OCI-LY1 (cell line): ENCODE measurements at regions not wholly inside any gene's neighbourhood (a gene's known extent, or its start where the extent isn't known, plus 50 kb on each side); places are given as distances from the start of the nearest gene placed in this dataset.
A peak's percentile ranks its signal among the peaks of the same experiment; 100 is the strongest.

Source experiments
- H2AFZ ChIP-seq: fragments of 200-600 bp; sonication (generic), shearing (Covaris generic); 2 replicates; pipeline ENCODE4 v1.6.0; 2014; ENCODE audit warnings: antibody characterized with exemption, mild to moderate bottlenecking, low read length
- H3F3A ChIP-seq: fragments of 200-600 bp; sonication (generic), shearing (Covaris generic); 2 replicates; pipeline ENCODE4 v1.6.0; 2014; ENCODE audit warnings: mild to moderate bottlenecking, antibody characterized with exemption, low read length, moderate library complexity; ENCODE audit not compliant: insufficient read depth
- H3K27ac ChIP-seq: fragments of 200-600 bp; sonication (generic); 2 replicates; pipeline ENCODE4 v1.5.1; 2014; ENCODE audit warnings: low read length, mixed run types, mild to moderate bottlenecking, low read depth; ENCODE audit not compliant: poor library complexity, severe bottlenecking
- H3K27me3 ChIP-seq: fragments of 200-600 bp; sonication (generic); 2 replicates; pipeline ENCODE4 v1.6.0; 2014; ENCODE audit warnings: antibody characterized with exemption, mild to moderate bottlenecking, low read length, moderate library complexity; ENCODE audit not compliant: insufficient read depth
- H3K36me3 ChIP-seq: fragments of 200-600 bp; sonication (generic); 2 replicates; pipeline ENCODE4 v1.6.1; 2014; ENCODE audit warnings: mild to moderate bottlenecking, antibody characterized with exemption, low read length, moderate library complexity, mixed read lengths; ENCODE audit not compliant: insufficient read depth
- H3K4me1 ChIP-seq: fragments of 200-600 bp; sonication (generic); 2 replicates; pipeline ENCODE4 v1.5.1; 2014; ENCODE audit warnings: mild to moderate bottlenecking, low read length, moderate library complexity; ENCODE audit not compliant: insufficient read depth, severe bottlenecking
- H3K4me2 ChIP-seq: fragments of 200-600 bp; sonication (generic), shearing (Covaris generic); 2 replicates; pipeline ENCODE4 v1.6.1; 2014; ENCODE audit warnings: low read length
- H3K4me3 ChIP-seq: fragments of 200-600 bp; sonication (generic); 2 replicates; pipeline ENCODE4 v1.5.1; 2014; ENCODE audit warnings: low read length, low read depth, mild to moderate bottlenecking, mixed read lengths; ENCODE audit not compliant: poor library complexity, severe bottlenecking
- H3K79me2 ChIP-seq: fragments of 200-600 bp; shearing (Covaris generic); 2 replicates; pipeline ENCODE4 v1.6.1; 2016; ENCODE audit warnings: mixed run types, low read length, mixed read lengths; ENCODE audit not compliant: insufficient read depth
- H3K9ac ChIP-seq: fragments of 200-600 bp; sonication (generic), shearing (Covaris generic); 2 replicates; pipeline ENCODE4 v1.6.1; 2014; ENCODE audit warnings: mild to moderate bottlenecking, low read length, mixed read lengths
- H3K9me2 ChIP-seq: fragments of 200-600 bp; sonication (generic), shearing (Covaris generic); 2 replicates; pipeline ENCODE4 v1.6.1; 2014; ENCODE audit warnings: low read depth, mild to moderate bottlenecking, low read length, mixed read lengths
- H3K9me3 ChIP-seq: fragments of 200-600 bp; shearing (Covaris generic); 2 replicates; pipeline ENCODE4 v1.6.1; 2014; ENCODE audit warnings: low read length, mixed read lengths
- H4K20me1 ChIP-seq: fragments of 200-600 bp; sonication (generic), shearing (Covaris generic); 2 replicates; pipeline ENCODE4 v1.6.0; 2016; ENCODE audit warnings: mild to moderate bottlenecking, low read length; ENCODE audit not compliant: insufficient read depth
- EZH2 ChIP-seq: fragments of 200-600 bp; sonication (generic), shearing (Covaris generic); IDR thresholded peaks from 2 replicates; pipeline ENCODE4 v1.8.0; 2017; ENCODE audit warnings: borderline replicate concordance, mixed run types, mild to moderate bottlenecking, antibody characterized with exemption, low read length, moderate library complexity, mixed read lengths
- TF ChIP-seq, protein P1 (sequence below): fragments of 200-600 bp; sonication (generic), shearing (Covaris generic); IDR thresholded peaks from 2 replicates; pipeline ENCODE4 v1.5.1; 2017; ENCODE audit warnings: mild to moderate bottlenecking, antibody characterized with exemption, low read length, moderate library complexity, mixed read lengths

DNA sequence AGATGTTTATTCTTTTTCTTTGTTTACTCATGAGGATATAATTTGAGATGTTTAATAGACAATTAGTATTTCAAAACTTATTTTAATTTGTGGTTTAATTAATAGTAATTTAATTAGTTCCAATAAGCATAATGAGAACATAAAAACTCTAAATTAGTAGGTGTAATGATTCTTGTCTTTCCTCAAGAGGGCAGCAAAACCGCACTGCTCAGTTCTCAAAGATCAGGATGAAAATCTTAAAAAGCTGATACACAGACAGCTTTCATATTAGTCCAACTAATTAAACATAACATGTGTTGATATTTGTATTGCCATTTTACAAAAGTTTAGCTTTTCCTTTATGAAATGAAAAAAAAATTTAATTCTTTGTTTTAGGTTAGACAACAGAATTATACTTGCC lies 106.7 kb upstream of the C21orf91 start:
- Histone ChIP-seq H3K27me3 (no peaks in the 10 kb centered on the region), H3K27ac (no peak overlapping the region), H3K79me2 (no peaks in the 10 kb centered on the region), H3K4me3 (no peak overlapping the region), H4K20me1 (no peaks in the 10 kb centered on the region), H3K4me2 (no peak overlapping the region), H3K9me2 (no peaks in the 10 kb centered on the region), H3K9ac (no peak overlapping the region), H3F3A (no peaks in the 10 kb centered on the region), H2AFZ (no peak overlapping the region), H3K4me1 (no peaks in the 10 kb centered on the region), H3K9me3 (no peaks in the 10 kb centered on the region; the same call in 1 of the 2 replicates), H3K36me3 (no peaks in the 10 kb centered on the region)
- no peak for TF ChIP-seq EZH2
- TF ChIP-seq, protein P1, sequence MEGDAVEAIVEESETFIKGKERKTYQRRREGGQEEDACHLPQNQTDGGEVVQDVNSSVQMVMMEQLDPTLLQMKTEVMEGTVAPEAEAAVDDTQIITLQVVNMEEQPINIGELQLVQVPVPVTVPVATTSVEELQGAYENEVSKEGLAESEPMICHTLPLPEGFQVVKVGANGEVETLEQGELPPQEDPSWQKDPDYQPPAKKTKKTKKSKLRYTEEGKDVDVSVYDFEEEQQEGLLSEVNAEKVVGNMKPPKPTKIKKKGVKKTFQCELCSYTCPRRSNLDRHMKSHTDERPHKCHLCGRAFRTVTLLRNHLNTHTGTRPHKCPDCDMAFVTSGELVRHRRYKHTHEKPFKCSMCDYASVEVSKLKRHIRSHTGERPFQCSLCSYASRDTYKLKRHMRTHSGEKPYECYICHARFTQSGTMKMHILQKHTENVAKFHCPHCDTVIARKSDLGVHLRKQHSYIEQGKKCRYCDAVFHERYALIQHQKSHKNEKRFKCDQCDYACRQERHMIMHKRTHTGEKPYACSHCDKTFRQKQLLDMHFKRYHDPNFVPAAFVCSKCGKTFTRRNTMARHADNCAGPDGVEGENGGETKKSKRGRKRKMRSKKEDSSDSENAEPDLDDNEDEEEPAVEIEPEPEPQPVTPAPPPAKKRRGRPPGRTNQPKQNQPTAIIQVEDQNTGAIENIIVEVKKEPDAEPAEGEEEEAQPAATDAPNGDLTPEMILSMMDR: peak; percentile 38

DNA sequence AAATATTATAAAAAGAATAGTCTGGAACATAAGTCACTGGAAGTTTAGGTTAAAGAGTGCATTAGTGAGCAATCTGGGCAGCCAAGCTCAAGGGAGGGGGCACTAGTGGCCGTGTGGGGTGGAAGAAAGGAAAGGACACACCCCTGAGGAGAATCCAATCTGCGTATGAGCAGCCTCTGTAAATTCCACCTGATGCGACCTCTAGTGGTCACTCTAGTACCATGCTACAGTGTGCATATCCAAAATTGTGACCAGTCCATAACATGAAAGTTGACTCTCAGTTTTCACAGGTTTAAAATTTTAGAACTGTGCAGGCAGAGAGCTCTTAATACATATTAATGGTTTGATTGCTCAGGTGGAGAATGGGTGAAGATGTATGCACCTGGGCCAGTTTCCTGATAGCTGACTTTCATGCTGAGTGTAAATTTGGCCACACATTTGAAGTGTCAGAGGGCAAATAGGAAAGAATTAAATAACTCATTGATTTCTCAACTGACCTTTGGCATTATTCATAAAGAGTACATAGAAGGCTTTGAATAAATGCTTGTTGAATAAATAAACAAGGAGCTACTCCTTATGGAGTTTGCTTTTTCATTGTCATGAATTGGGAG lies 105.9 kb upstream of the C21orf91 start:
- no peaks in the 10 kb centered on the region; the same call in 1 of the 2 replicates for H3K9me3 ChIP-seq
- no peaks in the 10 kb centered on the region for H3F3A ChIP-seq
- H3K27me3 ChIP-seq: no peaks in the 10 kb centered on the region
- H4K20me1 ChIP-seq: no peaks in the 10 kb centered on the region
- H3K4me1 ChIP-seq: no peaks in the 10 kb centered on the region
- H3K4me2 ChIP-seq: no peak overlapping the region
- no peaks in the 10 kb centered on the region for H3K9me2 ChIP-seq
- H3K79me2 ChIP-seq: no peaks in the 10 kb centered on the region
- H3K4me3 ChIP-seq: no peak overlapping the region
- H2AFZ ChIP-seq: no peak overlapping the region
- H3K36me3 ChIP-seq: no peaks in the 10 kb centered on the region
- no peak overlapping the region for H3K27ac ChIP-seq
- H3K9ac ChIP-seq: no peak overlapping the region
- TF ChIP-seq, protein P1: peak; percentile 79
- TF ChIP-seq EZH2: no peak

DNA sequence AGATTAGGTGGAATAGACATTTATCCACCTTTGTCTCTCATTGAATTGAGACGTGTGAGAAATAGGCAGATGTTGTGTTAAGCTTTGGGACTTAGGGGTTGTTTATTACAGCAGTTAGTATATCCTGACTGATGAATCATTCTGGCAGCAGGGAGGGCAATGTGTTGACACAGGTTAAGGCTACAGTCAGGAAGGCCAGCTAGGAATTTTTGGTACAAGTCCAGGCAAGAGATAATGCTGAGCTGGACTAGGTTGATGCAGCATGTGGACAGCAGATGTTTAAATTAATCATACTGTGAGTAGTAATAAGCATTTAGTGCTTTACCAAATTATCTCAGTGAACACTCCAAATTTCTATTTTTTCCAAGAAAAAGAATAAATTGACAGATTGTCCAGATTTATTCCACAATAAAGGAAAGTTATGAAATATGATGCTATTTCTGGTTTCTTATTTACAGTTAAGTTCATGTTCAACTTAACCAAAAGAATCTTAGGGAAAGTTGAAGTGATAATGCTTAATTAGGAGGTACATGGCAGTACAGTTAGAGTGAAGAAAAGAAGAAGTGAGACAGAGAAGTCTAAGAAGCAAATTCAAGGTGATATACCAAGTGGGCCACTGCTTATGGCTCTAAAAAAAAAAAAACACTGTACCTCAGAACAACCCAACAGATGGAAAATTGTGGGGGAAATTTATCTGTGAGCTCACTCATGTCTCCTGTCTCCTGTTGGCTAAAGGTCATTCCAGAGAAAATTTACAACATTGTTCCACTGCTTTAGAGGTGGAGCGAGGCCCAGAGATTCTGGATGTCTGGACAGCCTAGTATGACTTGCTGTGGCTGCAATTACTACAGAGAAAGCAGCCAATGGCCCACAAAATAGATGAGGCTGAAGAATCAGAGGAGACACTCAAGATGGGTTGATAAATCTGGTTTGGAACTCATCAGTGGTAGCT lies 102.7 kb upstream of the C21orf91 start:
- Histone ChIP-seq H3K27me3 (no peaks in the 10 kb centered on the region), H4K20me1 (no peaks in the 10 kb centered on the region), H3K79me2 (no peaks in the 10 kb centered on the region), H2AFZ (no peak overlapping the region), H3K4me1 (no peaks in the 10 kb centered on the region), H3F3A (no peaks in the 10 kb centered on the region), H3K36me3 (no peaks in the 10 kb centered on the region), H3K4me2 (no peak overlapping the region), H3K4me3 (no peak overlapping the region), H3K9me3 (no peaks in the 10 kb centered on the region; the same call in 1 of the 2 replicates), H3K9ac (no peak overlapping the region), H3K9me2 (no peaks in the 10 kb centered on the region), H3K27ac (no peak overlapping the region)
- TF ChIP-seq, protein P1: no peak
- TF ChIP-seq EZH2: no peak
